Endothelial cell of umbilical vein (primary cell): ENCODE measurements at regions not wholly inside any gene's neighbourhood (a gene's known extent, or its start where the extent isn't known, plus 50 kb on each side); places are given as distances from the start of the nearest gene placed in this dataset.

Experiments used
- BruUV-seq: library from RNA; stranded (reverse); fragments of 400-500 nt; replicated peaks from 2 replicates; lab custom pipeline; 2021; lab: Mats Ljungman, UMichigan
- CTCF ChIA-PET: fragments of 300-600, 350-600 bp; sonication (Branson Sonifier 250); formaldehyde crosslinking; loops from one replicate; lab custom pipeline; 2021; ENCODE audit warnings: antibody characterized with exemption, inconsistent platforms; lab: Charles Lee
- POLR2A ChIA-PET: fragments of 300-600, 350-600 bp; sonication (Branson Sonifier 250); formaldehyde crosslinking; loops from one replicate; lab custom pipeline; 2021; ENCODE audit warnings: antibody characterized with exemption, inconsistent platforms; lab: Charles Lee
- DNase-seq: peaks from one replicate; pipeline ENCODE4 v3.0.0-alpha.2; 2011; ENCODE audit warnings: low read depth, low spot score
- FAIRE-seq: peaks from 2 replicates; lab custom pipeline; 2011; peaks lifted over from hg19 to GRCh38; lab: Jason Lieb, UNC
- H2AFZ ChIP-seq: 2 replicates; pipeline ENCODE4 v1.6.0; 2012; ENCODE audit warnings: low read depth, low read length, control low read depth, inconsistent platforms
- H3K27ac ChIP-seq: 2 replicates; pipeline ENCODE4 v1.5.1; 2011; ENCODE audit warnings: low read depth, mild to moderate bottlenecking, control low read depth, low read length, moderate library complexity; ENCODE audit not compliant: insufficient read depth
- H3K27me3 ChIP-seq, 2 experiments: 2 replicates each; pipeline versions ENCODE4 v1.6.0 to v1.6.1; 2011; ENCODE audit warnings: low read length in 2 of 2, mixed read lengths in 1 of 2; ENCODE audit not compliant: control insufficient read depth in 2 of 2, insufficient read depth in 2 of 2
- H3K36me3 ChIP-seq, 2 experiments: 2 replicates in 1 of 2; 3 replicates in 1 of 2; pipeline ENCODE4 v1.5.1; 2011; ENCODE audit warnings: low read length in 2 of 2, mild to moderate bottlenecking in 1 of 2, moderate library complexity in 1 of 2; ENCODE audit not compliant: control insufficient read depth in 2 of 2, insufficient read depth in 2 of 2; ENCODE audit errors: extremely low read depth in 1 of 2
- H3K4me1 ChIP-seq: 3 replicates; pipeline ENCODE4 v1.5.1; 2011; ENCODE audit warnings: mild to moderate bottlenecking, low read length; ENCODE audit not compliant: control insufficient read depth, insufficient read depth; ENCODE audit errors: extremely low read depth
- H3K4me2 ChIP-seq: 2 replicates; pipeline ENCODE4 v1.6.1; 2011; ENCODE audit warnings: low read length, control low read depth, mixed read lengths; ENCODE audit not compliant: insufficient read depth
- H3K4me3 ChIP-seq, 3 experiments: fragments of 200-600 bp in 1 of 3; sonication (generic), shearing (Covaris generic) in 1 of 3; replicated peaks in 1 of 3; 2 replicates each; pipeline ENCODE4 v1.5.1; 2011 to 2016; ENCODE audit warnings: control low read depth in 3 of 3, low read length in 3 of 3, mild to moderate bottlenecking in 2 of 3, inconsistent platforms in 1 of 3, low read depth in 1 of 3, moderate library complexity in 1 of 3; ENCODE audit not compliant: insufficient read depth in 1 of 3
- H3K79me2 ChIP-seq: 2 replicates; pipeline ENCODE4 v1.6.0; 2012; ENCODE audit warnings: low read length, inconsistent platforms; ENCODE audit not compliant: control insufficient read depth, insufficient read depth
- H3K9ac ChIP-seq: replicated peaks from 2 replicates; pipeline ENCODE3; 2011; ENCODE audit warnings: low read length, control low read depth; ENCODE audit not compliant: insufficient read depth; ENCODE audit errors: extremely low read depth
- H3K9me1 ChIP-seq: replicated peaks from 3 replicates; pipeline ENCODE4 v1.6.0; 2011; ENCODE audit warnings: mild to moderate bottlenecking, low read length; ENCODE audit not compliant: control insufficient read depth, insufficient read depth; ENCODE audit errors: extremely low read depth
- H3K9me3 ChIP-seq: replicated peaks from 2 replicates; pipeline ENCODE4 v1.5.1; 2012; ENCODE audit warnings: low read length, inconsistent platforms; ENCODE audit not compliant: control insufficient read depth, insufficient read depth
- H4K20me1 ChIP-seq: replicated peaks from 2 replicates; pipeline ENCODE3; 2011; ENCODE audit warnings: mild to moderate bottlenecking, low read length; ENCODE audit not compliant: control insufficient read depth, insufficient read depth; ENCODE audit errors: extremely low read depth
- EZH2 ChIP-seq: IDR thresholded peaks from 2 replicates; pipeline ENCODE4 v1.6.1; 2012; ENCODE audit warnings: borderline replicate concordance, low read depth, mild to moderate bottlenecking, moderate library complexity, low read length, inconsistent platforms; ENCODE audit not compliant: severe bottlenecking
- FOS ChIP-seq: IDR thresholded peaks from 2 replicates; pipeline ENCODE4 v1.6.1; 2011; ENCODE audit warnings: mild to moderate bottlenecking, low read length, moderate library complexity, borderline replicate concordance; ENCODE audit not compliant: insufficient read depth
- GATA2 ChIP-seq: IDR thresholded peaks from 2 replicates; pipeline ENCODE4 v1.7.0; 2011; ENCODE audit warnings: low read depth, mild to moderate bottlenecking, moderate library complexity, mixed read lengths, low read length; ENCODE audit not compliant: insufficient read length, insufficient read depth
- JUN ChIP-seq: IDR thresholded peaks from 2 replicates; pipeline ENCODE4 v1.6.1; 2011; ENCODE audit warnings: borderline replicate concordance, low read depth; ENCODE audit not compliant: insufficient read length, insufficient read depth
- MYC ChIP-seq: IDR thresholded peaks from one replicate; pipeline ENCODE4 v1.6.1; 2011; ENCODE audit warnings: mild to moderate bottlenecking, low read depth, low read length
- dilution Hi-C: fragments of 300-500 bp; cut with MboI; formaldehyde crosslinking; loops from one replicate; pipeline ENCODE4 v1.15.0; 2019; ENCODE audit warnings: low sequenced_read_pairs; ENCODE audit not compliant: extremely low pct_ligation_motif_present
- intact Hi-C: fragments of 100-400 bp; cut with micrococcal nuclease; formaldehyde crosslinking; loops from one replicate; pipeline ENCODE4 v1.10.0; 2022
- TF ChIP-seq, protein P1 (sequence below), 2 donors: IDR thresholded peaks; 1 replicate in 1 of 2; 2 replicates in 1 of 2; pipeline ENCODE4 v1.5.1; 2011; ENCODE audit warnings: low read length in 2 of 2, mild to moderate bottlenecking in 2 of 2, moderate library complexity in 2 of 2, control low read depth in 1 of 2, inconsistent platforms in 1 of 2, low read depth in 1 of 2; ENCODE audit not compliant: insufficient read depth in 1 of 2; ENCODE audit errors: extremely low read depth in 1 of 2

DNA sequence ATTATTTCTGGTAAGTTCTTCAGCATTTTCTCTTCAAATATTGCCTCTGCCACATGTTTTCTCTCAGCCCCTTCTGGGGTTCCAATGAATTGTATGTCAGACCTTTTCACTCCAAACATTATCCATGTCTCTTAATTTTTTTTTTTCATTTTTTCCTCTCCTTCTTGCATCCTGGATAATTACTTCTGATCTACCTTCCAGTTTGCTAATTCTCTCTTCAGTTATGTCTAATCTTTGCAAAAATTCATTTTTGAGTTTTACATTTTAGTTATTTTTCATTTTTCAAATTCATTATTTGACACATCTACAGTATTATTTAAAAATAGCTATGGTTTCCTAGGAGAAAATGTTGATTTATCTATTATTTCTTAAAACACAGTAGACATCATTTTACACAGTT, 271.7 kb downstream of the TFAP2B start:
- Histone ChIP-seq H3K36me3 (no peaks in the 10 kb centered on the region), H3K4me1 (no peaks in the 10 kb centered on the region), H3K27me3 (no peaks in the 10 kb centered on the region), H3K9me3 (no peaks in the 10 kb centered on the region), H3K4me2 (no peak overlapping the region), H3K9me1 (no peaks in the 10 kb centered on the region), H3K27ac (no peak overlapping the region), H3K4me3 (no peak overlapping the region), H3K9ac (no peak overlapping the region), H3K79me2 (no peaks in the 10 kb centered on the region), H2AFZ (no peak overlapping the region), H4K20me1 (no peaks in the 10 kb centered on the region)
- POLR2A ChIA-PET: no interaction called here
- no peak for FAIRE-seq
- TF ChIP-seq, protein P1, sequence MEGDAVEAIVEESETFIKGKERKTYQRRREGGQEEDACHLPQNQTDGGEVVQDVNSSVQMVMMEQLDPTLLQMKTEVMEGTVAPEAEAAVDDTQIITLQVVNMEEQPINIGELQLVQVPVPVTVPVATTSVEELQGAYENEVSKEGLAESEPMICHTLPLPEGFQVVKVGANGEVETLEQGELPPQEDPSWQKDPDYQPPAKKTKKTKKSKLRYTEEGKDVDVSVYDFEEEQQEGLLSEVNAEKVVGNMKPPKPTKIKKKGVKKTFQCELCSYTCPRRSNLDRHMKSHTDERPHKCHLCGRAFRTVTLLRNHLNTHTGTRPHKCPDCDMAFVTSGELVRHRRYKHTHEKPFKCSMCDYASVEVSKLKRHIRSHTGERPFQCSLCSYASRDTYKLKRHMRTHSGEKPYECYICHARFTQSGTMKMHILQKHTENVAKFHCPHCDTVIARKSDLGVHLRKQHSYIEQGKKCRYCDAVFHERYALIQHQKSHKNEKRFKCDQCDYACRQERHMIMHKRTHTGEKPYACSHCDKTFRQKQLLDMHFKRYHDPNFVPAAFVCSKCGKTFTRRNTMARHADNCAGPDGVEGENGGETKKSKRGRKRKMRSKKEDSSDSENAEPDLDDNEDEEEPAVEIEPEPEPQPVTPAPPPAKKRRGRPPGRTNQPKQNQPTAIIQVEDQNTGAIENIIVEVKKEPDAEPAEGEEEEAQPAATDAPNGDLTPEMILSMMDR (IDR thresholded peaks at IDR 0.05; ENCODE audit: extremely low read depth in 1 of 2, insufficient read depth in 1 of 2, low read depth in 1 of 2, low read length in 2 of 2): no peak
- no peak for TF ChIP-seq GATA2
- TF ChIP-seq FOS: no peak
- TF ChIP-seq MYC: no peak
- TF ChIP-seq JUN: no peak
- CTCF ChIA-PET: no interaction called here
- no TSS peak for BruUV-seq
- dilution Hi-C loops (no loop called here), intact Hi-C loops (no loop called here)
- DNase-seq: no peak

DNA sequence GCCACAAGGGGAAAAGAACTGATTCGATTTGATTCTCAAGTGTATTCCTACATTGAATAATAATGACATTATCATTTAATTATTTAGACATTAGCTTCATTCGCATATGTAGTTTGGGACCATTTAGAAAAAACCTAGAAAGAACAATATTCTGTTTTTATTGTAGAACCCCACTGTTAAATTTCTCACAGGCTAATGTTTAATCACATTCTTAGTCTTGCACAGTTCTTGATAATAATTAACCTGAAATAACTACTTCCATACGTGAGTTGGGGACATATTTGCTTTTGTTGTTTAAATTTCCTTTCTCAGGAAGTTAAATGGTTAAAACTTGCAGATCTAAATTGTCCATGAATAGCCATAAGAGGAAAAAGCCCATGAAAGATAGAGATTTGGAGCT, 275.2 kb downstream of the TFAP2B start:
- POLR2A ChIA-PET: no interaction called here
- Histone ChIP-seq H3K9me1 (no peaks in the 10 kb centered on the region), H3K4me2 (no peak overlapping the region), H3K4me3 (no peak overlapping the region), H3K9ac (no peak overlapping the region), H3K79me2 (no peaks in the 10 kb centered on the region), H4K20me1 (no peaks in the 10 kb centered on the region), H3K4me1 (no peaks in the 10 kb centered on the region), H3K36me3 (no peaks in the 10 kb centered on the region), H3K27ac (no peak overlapping the region), H3K27me3 (no peaks in the 10 kb centered on the region), H2AFZ (no peak overlapping the region), H3K9me3 (peaks cover 5% of the 10 kb centered on the region)
- no peak for TF ChIP-seq EZH2
- BruUV-seq: no TSS peak
- CTCF ChIA-PET: no interaction called here
- FAIRE-seq (no peak), DNase-seq (no peak)
- intact Hi-C loops (no loop called here), dilution Hi-C loops (no loop called here)
